ENCODE measurements at regions not wholly inside any gene's neighbourhood (a gene's known extent, or its start where the extent isn't known, plus 50 kb on each side); places are given as distances from the start of the nearest gene placed in this dataset.
A peak's percentile ranks its signal among the peaks of the same experiment; 100 is the strongest.

GRCh38 chr9:105880517-105880916 is 186.2 kb downstream of the TMEM38B start:
- no peaks in the 10 kb centered on the region for H3K27me3 ChIP-seq (replicated peaks)
- no peak overlapping the region for H3K4me3 ChIP-seq
- H3K9me3 ChIP-seq (replicated peaks), result no peaks in the 10 kb centered on the region
- DNase-seq (ENCODE audit: low read depth in 1 of 2, low spot score in 2 of 2), result no peak
- H3K27ac ChIP-seq, result no peak overlapping the region
- H3K4me1 ChIP-seq (replicated peaks), result no peaks in the 10 kb centered on the region
- no peaks in the 10 kb centered on the region for H3K36me3 ChIP-seq

GRCh38 chr9:105881021-105881420 is 186.7 kb downstream of the TMEM38B start:
- H3K27ac ChIP-seq, result no peak overlapping the region
- no peaks in the 10 kb centered on the region for H3K4me1 ChIP-seq (replicated peaks)
- H3K4me3 ChIP-seq, result no peak overlapping the region
- no peak for DNase-seq (ENCODE audit: low read depth in 1 of 2, low spot score in 2 of 2)
- no peaks in the 10 kb centered on the region for H3K36me3 ChIP-seq
- H3K27me3 ChIP-seq (replicated peaks), result no peaks in the 10 kb centered on the region
- no peaks in the 10 kb centered on the region for H3K9me3 ChIP-seq (replicated peaks)

- Histone ChIP-seq H3K27me3 (replicated peaks) (no peaks in the 10 kb centered on the region), H3K4me1 (replicated peaks) (no peaks in the 10 kb centered on the region), H3K27ac (no peak overlapping the region), H3K36me3 (no peaks in the 10 kb centered on the region), H3K4me3 (no peak overlapping the region), H3K9me3 (replicated peaks) (no peaks in the 10 kb centered on the region)
- DNase-seq (ENCODE audit: low read depth in 1 of 2, low spot score in 2 of 2), result peak; percentile 43 to 54
These were observed 187.5 kb downstream of the TMEM38B start for GRCh38 chr9:105881654-105882349.

GRCh38 chr9:105883847-105884246 is 189.5 kb downstream of the TMEM38B start:
- no peaks in the 10 kb centered on the region for H3K27me3 ChIP-seq (replicated peaks)
- no peak for DNase-seq (ENCODE audit: low read depth in 1 of 2, low spot score in 2 of 2)
- H3K36me3 ChIP-seq, result no peaks in the 10 kb centered on the region

GRCh38 chr9:105884416-105884815 is 190.1 kb downstream of the TMEM38B start:
- no peak overlapping the region for H3K27ac ChIP-seq
- DNase-seq (ENCODE audit: low read depth in 1 of 2, low spot score in 2 of 2), result no peak
- H3K4me3 ChIP-seq, result no peak overlapping the region
- no peaks in the 10 kb centered on the region for H3K27me3 ChIP-seq (replicated peaks)
- no peaks in the 10 kb centered on the region for H3K36me3 ChIP-seq
- peaks cover 12% of the 10 kb centered on the region for H3K4me1 ChIP-seq (replicated peaks)
- H3K9me3 ChIP-seq (replicated peaks), result no peaks in the 10 kb centered on the region

More at GRCh38 chr9:105883847-105884246, 189.5 kb downstream of the TMEM38B start:
- Histone ChIP-seq H3K9me3 (replicated peaks) (no peaks in the 10 kb centered on the region), H3K4me3 (no peak overlapping the region), H3K27ac (no peak overlapping the region), H3K4me1 (replicated peaks) (peaks cover 7% of the 10 kb centered on the region)

- no peak for DNase-seq (ENCODE audit: low read depth in 1 of 2, low spot score in 2 of 2)
- Histone ChIP-seq H3K36me3 (no peaks in the 10 kb centered on the region), H3K4me1 (replicated peaks) (peaks cover 30% of the 10 kb centered on the region), H3K27me3 (replicated peaks) (no peaks in the 10 kb centered on the region), H3K27ac (no peak overlapping the region), H3K9me3 (replicated peaks) (no peaks in the 10 kb centered on the region), H3K4me3 (no peak overlapping the region)
These were observed 191.8 kb downstream of the TMEM38B start for GRCh38 chr9:105886136-105886535.

GRCh38 chr9:105887679-105888078 is 193.3 kb downstream of the TMEM38B start:
- Histone ChIP-seq H3K36me3 (no peaks in the 10 kb centered on the region), H3K27ac (no peak overlapping the region), H3K9me3 (replicated peaks) (no peaks in the 10 kb centered on the region), H3K4me1 (replicated peaks) (peaks cover 30% of the 10 kb centered on the region), H3K27me3 (replicated peaks) (no peaks in the 10 kb centered on the region), H3K4me3 (no peak overlapping the region)
- DNase-seq (ENCODE audit: low read depth in 1 of 2, low spot score in 2 of 2), result peak in 1 of 2 experiments; percentile 6

- Histone ChIP-seq H3K27me3 (replicated peaks) (no peaks in the 10 kb centered on the region), H3K4me1 (replicated peaks) (peaks cover 30% of the 10 kb centered on the region), H3K36me3 (no peaks in the 10 kb centered on the region), H3K9me3 (replicated peaks) (no peaks in the 10 kb centered on the region), H3K27ac (peak overlapping the region; percentile 50), H3K4me3 (no peak overlapping the region)
- peak; percentile 64 to 70 for DNase-seq (ENCODE audit: low read depth in 1 of 2, low spot score in 2 of 2)
These were observed 195.9 kb downstream of the TMEM38B start for GRCh38 chr9:105890046-105890822.

GRCh38 chr9:105900123-105900522 is 205.8 kb downstream of the TMEM38B start:
- H3K4me3 ChIP-seq, result no peak overlapping the region
- no peaks in the 10 kb centered on the region for H3K9me3 ChIP-seq (replicated peaks)
- H3K4me1 ChIP-seq (replicated peaks), result no peaks in the 10 kb centered on the region; the same call in 1 of the 2 replicates
- no peaks in the 10 kb centered on the region for H3K36me3 ChIP-seq
- no peak overlapping the region for H3K27ac ChIP-seq
- H3K27me3 ChIP-seq (replicated peaks), result no peaks in the 10 kb centered on the region
- no peak for DNase-seq (ENCODE audit: low read depth in 1 of 2, low spot score in 2 of 2)

GRCh38 chr9:105901514-105902109 is 207.3 kb downstream of the TMEM38B start:
- Histone ChIP-seq H3K27me3 (replicated peaks) (no peaks in the 10 kb centered on the region), H3K36me3 (no peaks in the 10 kb centered on the region), H3K9me3 (replicated peaks) (no peaks in the 10 kb centered on the region), H3K4me3 (no peak overlapping the region), H3K4me1 (replicated peaks) (no peaks in the 10 kb centered on the region; the same call in 1 of the 2 replicates), H3K27ac (no peak overlapping the region)
- peak; percentile 52 to 59 for DNase-seq (ENCODE audit: low read depth in 1 of 2, low spot score in 2 of 2)

GRCh38 chr9:105908069-105908468 is 213.7 kb downstream of the TMEM38B start:
- Histone ChIP-seq H3K36me3 (no peaks in the 10 kb centered on the region), H3K4me1 (replicated peaks) (peaks cover 35% of the 10 kb centered on the region), H3K27me3 (replicated peaks) (no peaks in the 10 kb centered on the region), H3K27ac (no peak overlapping the region), H3K9me3 (replicated peaks) (no peaks in the 10 kb centered on the region), H3K4me3 (no peak overlapping the region)
- no peak for DNase-seq (ENCODE audit: low read depth in 1 of 2, low spot score in 2 of 2)

GRCh38 chr9:105911104-105911911 is 217.0 kb downstream of the TMEM38B start:
- DNase-seq (ENCODE audit: low read depth in 1 of 2, low spot score in 2 of 2), result peak; percentile 42 to 77
- peak overlapping the region; percentile 54 for H3K27ac ChIP-seq

GRCh38 chr9:105912157-105912862 is 218.0 kb downstream of the TMEM38B start:
- no peak for DNase-seq (ENCODE audit: low read depth in 1 of 2, low spot score in 2 of 2)
- Histone ChIP-seq H3K27ac (peak overlapping the region; percentile 54), H3K4me3 (no peak overlapping the region), H3K27me3 (replicated peaks) (no peaks in the 10 kb centered on the region), H3K36me3 (no peaks in the 10 kb centered on the region), H3K4me1 (replicated peaks) (peaks cover 39% of the 10 kb centered on the region), H3K9me3 (replicated peaks) (no peaks in the 10 kb centered on the region)

More at GRCh38 chr9:105911104-105911911, 217.0 kb downstream of the TMEM38B start:
- H3K36me3 ChIP-seq, result no peaks in the 10 kb centered on the region
- H3K9me3 ChIP-seq (replicated peaks), result no peaks in the 10 kb centered on the region
- no peaks in the 10 kb centered on the region for H3K27me3 ChIP-seq (replicated peaks)
- H3K4me3 ChIP-seq, result no peak overlapping the region
- H3K4me1 ChIP-seq (replicated peaks), result peaks cover 39% of the 10 kb centered on the region
